ENCODE measurements at regions not wholly inside any gene's neighbourhood (a gene's known extent, or its start where the extent isn't known, plus 50 kb on each side); places are given as distances from the start of the nearest gene placed in this dataset.

DNA sequence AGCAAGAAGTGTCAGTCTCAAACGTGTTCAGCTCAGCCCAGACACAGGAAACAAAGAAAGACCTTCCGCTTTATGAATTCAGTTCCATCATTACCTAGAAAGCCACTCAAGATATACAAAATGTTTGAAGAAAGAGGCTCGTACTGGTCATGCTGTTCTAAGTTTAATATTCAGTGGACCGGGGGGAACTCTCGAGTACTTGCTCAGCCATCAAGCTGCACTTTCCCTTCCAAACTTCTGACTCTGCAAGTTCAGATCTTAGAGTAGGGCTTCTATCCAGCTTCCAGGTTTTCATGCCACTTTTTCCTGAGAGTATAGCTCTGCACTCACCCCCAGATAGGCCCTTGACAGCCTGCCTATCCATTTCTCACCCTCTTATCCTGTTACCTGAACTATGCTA, 62.8 kb upstream of the OSBPL8 start:
- in situ Hi-C loops (cut with HindIII; ENCODE audit: low pct_unique_long_range_greater_than_20kb, low sequenced_read_pairs) (no loop called here), intact Hi-C loops (cut with micrococcal nuclease; ENCODE audit: unreplicated experiment) (loop anchor here (5.0 kb wide), 1 partner anchor 305 kb away; no protein-coding TSS in a partner anchor)
- Histone ChIP-seq H3K27ac (ENCODE audit: low read length) (no peak overlapping the region), H3K4me1 (ENCODE audit: control insufficient read depth, insufficient read depth, low read length) (no peaks in the 10 kb centered on the region), H3K27me3 (ENCODE audit: control insufficient read depth, insufficient read depth, low read length) (0 out of 2 replicates have a peak, but pooled peaks cover 3% of the 10 kb centered on the region), H3K9me3 (ENCODE audit: control insufficient read depth, insufficient read depth, low read depth, low read length) (no peaks in the 10 kb centered on the region), H3K36me3 (ENCODE audit: control insufficient read depth, insufficient read depth, low read length) (no peaks in the 10 kb centered on the region), H3K4me3 (ENCODE audit: low read depth in 2 of 2, low read length in 2 of 2) (no peak overlapping the region)
- no TSS peak for BruUV-seq (replicated peaks)
- TF ChIP-seq TCF7L2 (IDR thresholded peaks at IDR 0.05; ENCODE audit: low read depth, low read length): no peak
- TF ChIP-seq, protein P1, sequence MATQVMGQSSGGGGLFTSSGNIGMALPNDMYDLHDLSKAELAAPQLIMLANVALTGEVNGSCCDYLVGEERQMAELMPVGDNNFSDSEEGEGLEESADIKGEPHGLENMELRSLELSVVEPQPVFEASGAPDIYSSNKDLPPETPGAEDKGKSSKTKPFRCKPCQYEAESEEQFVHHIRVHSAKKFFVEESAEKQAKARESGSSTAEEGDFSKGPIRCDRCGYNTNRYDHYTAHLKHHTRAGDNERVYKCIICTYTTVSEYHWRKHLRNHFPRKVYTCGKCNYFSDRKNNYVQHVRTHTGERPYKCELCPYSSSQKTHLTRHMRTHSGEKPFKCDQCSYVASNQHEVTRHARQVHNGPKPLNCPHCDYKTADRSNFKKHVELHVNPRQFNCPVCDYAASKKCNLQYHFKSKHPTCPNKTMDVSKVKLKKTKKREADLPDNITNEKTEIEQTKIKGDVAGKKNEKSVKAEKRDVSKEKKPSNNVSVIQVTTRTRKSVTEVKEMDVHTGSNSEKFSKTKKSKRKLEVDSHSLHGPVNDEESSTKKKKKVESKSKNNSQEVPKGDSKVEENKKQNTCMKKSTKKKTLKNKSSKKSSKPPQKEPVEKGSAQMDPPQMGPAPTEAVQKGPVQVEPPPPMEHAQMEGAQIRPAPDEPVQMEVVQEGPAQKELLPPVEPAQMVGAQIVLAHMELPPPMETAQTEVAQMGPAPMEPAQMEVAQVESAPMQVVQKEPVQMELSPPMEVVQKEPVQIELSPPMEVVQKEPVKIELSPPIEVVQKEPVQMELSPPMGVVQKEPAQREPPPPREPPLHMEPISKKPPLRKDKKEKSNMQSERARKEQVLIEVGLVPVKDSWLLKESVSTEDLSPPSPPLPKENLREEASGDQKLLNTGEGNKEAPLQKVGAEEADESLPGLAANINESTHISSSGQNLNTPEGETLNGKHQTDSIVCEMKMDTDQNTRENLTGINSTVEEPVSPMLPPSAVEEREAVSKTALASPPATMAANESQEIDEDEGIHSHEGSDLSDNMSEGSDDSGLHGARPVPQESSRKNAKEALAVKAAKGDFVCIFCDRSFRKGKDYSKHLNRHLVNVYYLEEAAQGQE (IDR thresholded peaks at IDR 0.05; ENCODE audit: insufficient read depth in 1 of 2, low read depth in 2 of 2, low read length in 1 of 2): no peak
- TF ChIP-seq SIN3A (IDR thresholded peaks at IDR 0.05; ENCODE audit: borderline replicate concordance, insufficient read depth, low read depth, low read length): no peak
- TF ChIP-seq, protein P2, sequence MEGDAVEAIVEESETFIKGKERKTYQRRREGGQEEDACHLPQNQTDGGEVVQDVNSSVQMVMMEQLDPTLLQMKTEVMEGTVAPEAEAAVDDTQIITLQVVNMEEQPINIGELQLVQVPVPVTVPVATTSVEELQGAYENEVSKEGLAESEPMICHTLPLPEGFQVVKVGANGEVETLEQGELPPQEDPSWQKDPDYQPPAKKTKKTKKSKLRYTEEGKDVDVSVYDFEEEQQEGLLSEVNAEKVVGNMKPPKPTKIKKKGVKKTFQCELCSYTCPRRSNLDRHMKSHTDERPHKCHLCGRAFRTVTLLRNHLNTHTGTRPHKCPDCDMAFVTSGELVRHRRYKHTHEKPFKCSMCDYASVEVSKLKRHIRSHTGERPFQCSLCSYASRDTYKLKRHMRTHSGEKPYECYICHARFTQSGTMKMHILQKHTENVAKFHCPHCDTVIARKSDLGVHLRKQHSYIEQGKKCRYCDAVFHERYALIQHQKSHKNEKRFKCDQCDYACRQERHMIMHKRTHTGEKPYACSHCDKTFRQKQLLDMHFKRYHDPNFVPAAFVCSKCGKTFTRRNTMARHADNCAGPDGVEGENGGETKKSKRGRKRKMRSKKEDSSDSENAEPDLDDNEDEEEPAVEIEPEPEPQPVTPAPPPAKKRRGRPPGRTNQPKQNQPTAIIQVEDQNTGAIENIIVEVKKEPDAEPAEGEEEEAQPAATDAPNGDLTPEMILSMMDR (IDR thresholded peaks at IDR 0.05): no peak
- TF ChIP-seq POLR2AphosphoS5 (IDR thresholded peaks at IDR 0.05; ENCODE audit: low read depth, low read length): no peak
- ATAC-seq: no peak
- no peak for DNase-seq (ENCODE audit: low read depth, low spot score)
- ChIA-PET CTCF (interaction anchor here (1.3 kb wide), 1 partner anchor 168 kb away, joined by 5 read pairs; no protein-coding TSS in a partner anchor), POLR2A (no interaction called here)

GRCh38 chr12:76622915-76623314, 63.3 kb upstream of the OSBPL8 start:
- H3K9me3 ChIP-seq (ENCODE audit: control insufficient read depth, insufficient read depth, low read depth, low read length): no peaks in the 10 kb centered on the region

GRCh38 chr12:76623931-76624330, 64.4 kb upstream of the OSBPL8 start:
- CTCF ChIA-PET: no interaction called here
- no peak for DNase-seq (ENCODE audit: low read depth, low spot score)
- in situ Hi-C loops (cut with HindIII; ENCODE audit: low pct_unique_long_range_greater_than_20kb, low sequenced_read_pairs): no loop called here

More at GRCh38 chr12:76622915-76623314, 63.3 kb upstream of the OSBPL8 start:
- POLR2A ChIA-PET: no interaction called here
- no TSS peak for BruUV-seq (replicated peaks)
- in situ Hi-C loops (cut with HindIII; ENCODE audit: low pct_unique_long_range_greater_than_20kb, low sequenced_read_pairs): no loop called here
- DNase-seq (ENCODE audit: low read depth, low spot score): no peak
- intact Hi-C loops (cut with micrococcal nuclease; ENCODE audit: unreplicated experiment): loop anchor here (5.0 kb wide), 1 partner anchor 304 kb away; no protein-coding TSS in a partner anchor
- no peaks in the 10 kb centered on the region for H3K4me1 ChIP-seq (ENCODE audit: control insufficient read depth, insufficient read depth, low read length)
- H3K27ac ChIP-seq (ENCODE audit: low read length): no peak overlapping the region
- no peak for ATAC-seq
- TF ChIP-seq POLR2AphosphoS5 (IDR thresholded peaks at IDR 0.05; ENCODE audit: low read depth, low read length) (no peak), TCF7L2 (IDR thresholded peaks at IDR 0.05; ENCODE audit: low read depth, low read length) (no peak)
- H3K27me3 ChIP-seq (ENCODE audit: control insufficient read depth, insufficient read depth, low read length): 0 out of 2 replicates have a peak, but pooled peaks cover 3% of the 10 kb centered on the region
- CTCF ChIA-PET: interaction anchor here (1.3 kb wide), 1 partner anchor 167 kb away, joined by 5 read pairs; no protein-coding TSS in a partner anchor
- no peaks in the 10 kb centered on the region for H3K36me3 ChIP-seq (ENCODE audit: control insufficient read depth, insufficient read depth, low read length)
- no peak overlapping the region for H3K4me3 ChIP-seq (ENCODE audit: low read depth in 2 of 2, low read length in 2 of 2)

More at GRCh38 chr12:76623931-76624330, 64.4 kb upstream of the OSBPL8 start:
- BruUV-seq (replicated peaks): no TSS peak
- H3K27ac ChIP-seq (ENCODE audit: low read length): no peak overlapping the region
- H3K36me3 ChIP-seq (ENCODE audit: control insufficient read depth, insufficient read depth, low read length): no peaks in the 10 kb centered on the region
- intact Hi-C loops (cut with micrococcal nuclease; ENCODE audit: unreplicated experiment): loop anchor here (5.0 kb wide), 1 partner anchor 303 kb away; no protein-coding TSS in a partner anchor
- H3K9me3 ChIP-seq (ENCODE audit: control insufficient read depth, insufficient read depth, low read depth, low read length): no peaks in the 10 kb centered on the region
- H3K4me1 ChIP-seq (ENCODE audit: control insufficient read depth, insufficient read depth, low read length): no peaks in the 10 kb centered on the region
- 0 out of 2 replicates have a peak, but pooled peaks cover 3% of the 10 kb centered on the region for H3K27me3 ChIP-seq (ENCODE audit: control insufficient read depth, insufficient read depth, low read length)
- POLR2A ChIA-PET: no interaction called here
- no peak overlapping the region for H3K4me3 ChIP-seq (ENCODE audit: low read depth in 2 of 2, low read length in 2 of 2)
- TF ChIP-seq SIN3A (IDR thresholded peaks at IDR 0.05; ENCODE audit: borderline replicate concordance, insufficient read depth, low read depth, low read length) (no peak), TCF7L2 (IDR thresholded peaks at IDR 0.05; ENCODE audit: low read depth, low read length) (no peak), POLR2AphosphoS5 (IDR thresholded peaks at IDR 0.05; ENCODE audit: low read depth, low read length) (no peak)
- TF ChIP-seq, protein P1 (IDR thresholded peaks at IDR 0.05; ENCODE audit: insufficient read depth in 1 of 2, low read depth in 2 of 2, low read length in 1 of 2): no peak
- TF ChIP-seq, protein P2 (IDR thresholded peaks at IDR 0.05): no peak
- ATAC-seq: no peak
